Skeletal muscle cell (primary cell): ENCODE measurements at regions not wholly inside any gene's neighbourhood (a gene's known extent, or its start where the extent isn't known, plus 50 kb on each side); places are given as distances from the start of the nearest gene placed in this dataset.
"Not testable (repeated sequence)": the region's sequence is repeated elsewhere in the genome, so short reads cannot be mapped to it uniquely, and the experiment has no call there.

Source experiments
- DNase-seq: peaks from one replicate; pipeline ENCODE4 v3.0.0-alpha.2; 2010; ENCODE audit warnings: low read depth
- H3K4me3 ChIP-seq: 2 replicates; pipeline ENCODE4 v1.5.1; 2011; ENCODE audit warnings: low read depth, mild to moderate bottlenecking, control low read depth, low read length, moderate library complexity

- no peak for DNase-seq
- no peak overlapping the region for H3K4me3 ChIP-seq
These were observed 186.1 kb downstream of the MTERF1 start for GRCh38 chr7:91694351-91694841.

GRCh38 chr7:91710881-91711280, 169.6 kb downstream of the MTERF1 start:
- no peak overlapping the region for H3K4me3 ChIP-seq
- no peak for DNase-seq

- no peak overlapping the region for H3K4me3 ChIP-seq
- no peak for DNase-seq
These were observed 166.8 kb downstream of the MTERF1 start for GRCh38 chr7:91713669-91714068.

GRCh38 chr7:91717681-91718470, 162.6 kb downstream of the MTERF1 start:
- no peak overlapping the region for H3K4me3 ChIP-seq
- DNase-seq: peak; percentile 22

- no peak overlapping the region for H3K4me3 ChIP-seq
- DNase-seq: no peak
These were observed 161.5 kb downstream of the MTERF1 start for GRCh38 chr7:91719008-91719407.

- peak; percentile 36 for DNase-seq
- no peak overlapping the region for H3K4me3 ChIP-seq
These were observed 160.1 kb downstream of the MTERF1 start for GRCh38 chr7:91720260-91720937.

- H3K4me3 ChIP-seq: no peak overlapping the region
- DNase-seq: no peak
These were observed 157.7 kb downstream of the MTERF1 start for GRCh38 chr7:91722831-91723230.

- not testable (repeated sequence) for DNase-seq, H3K4me3 ChIP-seq
These were observed 151.5 kb downstream of the MTERF1 start for GRCh38 chr7:91729046-91729445.

GRCh38 chr7:91731976-91732375, 148.5 kb downstream of the MTERF1 start:
- no peak overlapping the region for H3K4me3 ChIP-seq
- no peak for DNase-seq

- DNase-seq: no peak
- no peak overlapping the region for H3K4me3 ChIP-seq
These were observed 131.1 kb downstream of the MTERF1 start for GRCh38 chr7:91749418-91749817.

- no peak overlapping the region for H3K4me3 ChIP-seq
- DNase-seq: no peak
These were observed 130.4 kb downstream of the MTERF1 start for GRCh38 chr7:91750091-91750490.

GRCh38 chr7:91752102-91752501, 128.4 kb downstream of the MTERF1 start:
- no peak overlapping the region for H3K4me3 ChIP-seq
- no peak for DNase-seq

GRCh38 chr7:91754280-91754679, 126.2 kb downstream of the MTERF1 start:
- not testable (repeated sequence) for DNase-seq, H3K4me3 ChIP-seq

GRCh38 chr7:91755121-91755520, 125.4 kb downstream of the MTERF1 start:
- not testable (repeated sequence) for DNase-seq

GRCh38 chr7:91759205-91759863, 121.2 kb downstream of the MTERF1 start:
- H3K4me3 ChIP-seq: no peak overlapping the region
- peak; percentile 13 for DNase-seq

More at GRCh38 chr7:91755121-91755520, 125.4 kb downstream of the MTERF1 start:
- not testable (repeated sequence) for H3K4me3 ChIP-seq

GRCh38 chr7:91767820-91768219, 112.7 kb downstream of the MTERF1 start:
- no peak overlapping the region for H3K4me3 ChIP-seq
- DNase-seq: no peak

- DNase-seq: no peak
These were observed 109.1 kb downstream of the MTERF1 start for GRCh38 chr7:91771394-91771793.

GRCh38 chr7:91771921-91772815, 108.3 kb downstream of the MTERF1 start:
- H3K4me3 ChIP-seq: no peak overlapping the region
- peak; percentile 54 for DNase-seq

More at GRCh38 chr7:91771394-91771793, 109.1 kb downstream of the MTERF1 start:
- no peak overlapping the region for H3K4me3 ChIP-seq

GRCh38 chr7:91776171-91776570, 104.3 kb downstream of the MTERF1 start:
- H3K4me3 ChIP-seq: no peak overlapping the region
- peak; percentile 17 for DNase-seq
